CD4-positive, alpha-beta memory T cell (primary cell): ENCODE measurements at regions not wholly inside any gene's neighbourhood (a gene's known extent, or its start where the extent isn't known, plus 50 kb on each side); places are given as distances from the start of the nearest gene placed in this dataset.

Experiments
- CTCF ChIA-PET: fragments of 350-600 bp; sonication (Branson Sonifier 250); formaldehyde crosslinking; loops from one replicate; lab custom pipeline; 2021; ENCODE audit warnings: inconsistent platforms; ENCODE audit not compliant: partially characterized antibody; lab: Charles Lee
- POLR2A ChIA-PET: fragments of 350-600 bp; sonication (Branson Sonifier 250); formaldehyde crosslinking; loops from one replicate; lab custom pipeline; 2021; ENCODE audit not compliant: partially characterized antibody; lab: Charles Lee
- DNase-seq, 5 donors: peaks; one replicate each; pipeline versions ENCODE4 v3.0.0 to v3.0.0-alpha.2; 2020 to 2022; ENCODE audit warnings: mixed read lengths in 1 of 5
- H3K27ac ChIP-seq: one replicate; pipeline ENCODE4 v1.7.0; 2013; ENCODE audit warnings: low read depth, low read length
- H3K27me3 ChIP-seq: 2 replicates; pipeline ENCODE4 v1.7.0; 2013; ENCODE audit warnings: mild to moderate bottlenecking, low read length, moderate library complexity; ENCODE audit not compliant: insufficient read depth
- H3K36me3 ChIP-seq: 2 replicates; pipeline ENCODE4 v1.7.0; 2013; ENCODE audit warnings: mild to moderate bottlenecking, low read length, moderate library complexity; ENCODE audit not compliant: insufficient read depth
- H3K4me1 ChIP-seq: 2 replicates; pipeline ENCODE4 v1.7.0; 2013; ENCODE audit warnings: mild to moderate bottlenecking, low read length, moderate library complexity; ENCODE audit not compliant: insufficient read depth
- H3K4me3 ChIP-seq, 2 donors: one replicate each; pipeline ENCODE4 v1.7.0; 2013; ENCODE audit warnings: low read length in 2 of 2, mild to moderate bottlenecking in 1 of 2
- H3K9me3 ChIP-seq, 2 donors: one replicate each; pipeline ENCODE4 v1.7.0; 2013; ENCODE audit warnings: low read length in 2 of 2, control low read depth in 1 of 2; ENCODE audit not compliant: control insufficient read depth in 1 of 2
- H3K27ac Mint-ChIP-seq, 7 donors: one replicate each; pipeline ENCODE4 v1.8.0; 2020 to 2021; ENCODE audit warnings: mixed read lengths in 7 of 7, mild to moderate bottlenecking in 6 of 7, inconsistent platforms in 3 of 7, moderate library complexity in 3 of 7
- H3K27me3 Mint-ChIP-seq, 2 donors: one replicate each; pipeline ENCODE4 v1.8.0; 2020 to 2021; ENCODE audit warnings: mixed read lengths in 2 of 2
- H3K36me3 Mint-ChIP-seq, 2 donors: one replicate each; pipeline ENCODE4 v1.8.0; 2020 to 2021; ENCODE audit warnings: mixed read lengths in 2 of 2, inconsistent platforms in 1 of 2, mild to moderate bottlenecking in 1 of 2
- H3K4me1 Mint-ChIP-seq, 4 donors: one replicate each; pipeline ENCODE4 v1.8.0; 2020 to 2021; ENCODE audit warnings: mixed read lengths in 4 of 4, mild to moderate bottlenecking in 1 of 4
- H3K4me3 Mint-ChIP-seq, 8 donors: one replicate each; pipeline ENCODE4 v1.8.0; 2020 to 2021; ENCODE audit warnings: mixed read lengths in 8 of 8, mild to moderate bottlenecking in 7 of 8, moderate library complexity in 6 of 8, inconsistent platforms in 3 of 8
- H3K9me3 Mint-ChIP-seq, 8 donors: one replicate each; pipeline ENCODE4 v1.8.0; 2020 to 2021; ENCODE audit warnings: mixed read lengths in 8 of 8, mild to moderate bottlenecking in 5 of 8, inconsistent platforms in 3 of 8, moderate library complexity in 1 of 8
- intact Hi-C: fragments of 100-400 bp; cut with micrococcal nuclease; formaldehyde crosslinking; loops from one replicate; pipeline ENCODE4 v1.15.1; 2023

DNA sequence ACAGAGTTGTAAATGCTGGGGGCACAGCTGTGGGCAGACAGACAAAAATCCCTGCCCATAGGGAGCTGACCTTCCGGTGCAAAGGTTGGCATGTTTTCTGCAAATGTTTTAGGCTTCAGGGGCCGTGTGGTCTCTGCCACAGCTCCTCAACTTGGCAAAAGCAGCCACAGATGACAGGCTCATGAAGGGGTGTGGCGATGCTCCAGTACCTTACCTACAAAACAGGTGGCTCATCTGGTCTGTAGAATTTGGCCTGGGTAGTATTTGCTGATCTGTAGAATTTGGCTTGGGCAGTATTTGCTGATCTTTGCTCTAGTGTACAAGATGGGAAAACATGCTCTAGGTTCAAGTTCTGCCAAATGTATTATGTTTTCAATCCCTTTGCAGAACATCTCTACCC is 283.9 kb downstream of the GADD45G start:
- H3K27me3 Mint-ChIP-seq: no peaks in the 10 kb centered on the region
- peak overlapping the region in 1 of 7 donors; percentile 9 for H3K27ac Mint-ChIP-seq
- no peaks in the 10 kb centered on the region for H3K9me3 ChIP-seq

DNA sequence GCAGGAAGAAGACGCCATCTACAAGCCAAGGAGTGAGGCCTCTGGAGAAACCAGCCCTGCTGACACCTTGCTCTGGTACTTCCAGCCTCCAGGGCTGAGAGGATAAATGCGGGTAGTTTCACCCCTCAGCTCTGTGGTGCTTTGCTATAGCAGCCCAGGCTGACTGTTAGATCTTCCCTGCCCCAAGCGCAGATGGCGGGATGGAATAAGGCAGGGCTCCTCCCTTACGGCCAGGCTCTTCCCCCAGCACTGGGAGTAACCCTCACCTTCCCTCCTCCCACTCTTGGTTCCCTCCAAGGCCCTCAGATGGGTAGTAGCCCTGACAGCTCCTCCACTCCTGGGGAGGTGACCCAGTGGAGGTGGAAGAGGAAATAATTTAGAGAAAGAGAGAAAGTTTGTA is 285.1 kb downstream of the GADD45G start:
- intact Hi-C loops: no loop called here
- Mint-ChIP-seq H3K4me1 (no peaks in the 10 kb centered on the region), H3K9me3 (no peaks in the 10 kb centered on the region), H3K4me3 (no peak overlapping the region), H3K27ac (no peak overlapping the region), H3K27me3 (no peaks in the 10 kb centered on the region), H3K36me3 (no peaks in the 10 kb centered on the region)
- DNase-seq: no peak
- no peak overlapping the region for H3K27ac ChIP-seq
- CTCF ChIA-PET: interaction anchor here (1.9 kb wide), 1 partner anchor 287 kb away, joined by 5 read pairs; no protein-coding TSS in a partner anchor
- no peaks in the 10 kb centered on the region for H3K27me3 ChIP-seq
- no peak overlapping the region for H3K4me3 ChIP-seq
- no peaks in the 10 kb centered on the region for H3K4me1 ChIP-seq
- no peaks in the 10 kb centered on the region for H3K36me3 ChIP-seq
- POLR2A ChIA-PET: no interaction called here
- H3K9me3 ChIP-seq: no peaks in the 10 kb centered on the region

More for the DNA sequence above, 283.9 kb downstream of the GADD45G start:
- Histone ChIP-seq H3K36me3 (no peaks in the 10 kb centered on the region), H3K27ac (no peak overlapping the region), H3K4me3 (no peak overlapping the region), H3K27me3 (no peaks in the 10 kb centered on the region), H3K4me1 (no peaks in the 10 kb centered on the region)
- CTCF ChIA-PET: no interaction called here
- Mint-ChIP-seq H3K36me3 (no peaks in the 10 kb centered on the region), H3K4me1 (no peaks in the 10 kb centered on the region), H3K9me3 (no peaks in the 10 kb centered on the region), H3K4me3 (no peak overlapping the region)
- DNase-seq: no peak
- POLR2A ChIA-PET: no interaction called here
- intact Hi-C loops: no loop called here

DNA sequence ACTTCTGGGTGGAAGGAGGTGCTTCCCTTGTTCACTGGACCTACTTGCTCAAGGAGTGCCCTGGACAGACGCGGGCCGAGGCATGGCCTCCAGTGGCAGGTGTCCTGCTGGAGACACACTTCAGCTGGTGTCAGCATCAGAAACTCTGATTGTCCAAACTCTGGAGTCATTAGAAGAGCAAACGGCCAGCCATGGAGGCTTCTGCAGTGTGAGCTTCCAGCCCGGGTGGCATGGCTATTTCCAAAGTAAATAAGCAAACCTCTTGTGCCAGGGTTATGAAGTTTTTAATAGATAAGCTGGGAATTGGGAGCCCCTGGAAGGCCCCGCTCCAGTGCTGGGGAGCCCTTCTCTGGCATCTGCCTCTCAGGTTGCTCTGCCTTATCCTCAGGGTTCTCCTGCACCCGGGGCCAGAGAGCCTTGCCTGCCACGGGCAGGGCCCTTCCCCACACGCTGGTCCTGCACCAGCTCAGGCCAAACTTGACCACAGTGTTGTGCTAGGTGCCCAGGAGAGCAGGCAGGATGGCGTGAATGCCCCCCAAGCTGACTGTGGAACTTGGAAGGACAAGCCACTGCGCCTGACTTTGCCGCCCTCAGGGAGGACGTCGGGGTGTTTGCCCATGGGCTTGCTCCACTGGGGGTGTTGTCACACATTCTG is 285.6 kb downstream of the GADD45G start:
- no peak for DNase-seq
- Histone ChIP-seq H3K27ac (no peak overlapping the region), H3K9me3 (no peaks in the 10 kb centered on the region), H3K4me1 (no peaks in the 10 kb centered on the region), H3K36me3 (no peaks in the 10 kb centered on the region), H3K4me3 (no peak overlapping the region), H3K27me3 (no peaks in the 10 kb centered on the region)
- Mint-ChIP-seq H3K4me1 (no peaks in the 10 kb centered on the region), H3K9me3 (no peaks in the 10 kb centered on the region), H3K4me3 (no peak overlapping the region), H3K27ac (no peak overlapping the region), H3K36me3 (no peaks in the 10 kb centered on the region), H3K27me3 (no peaks in the 10 kb centered on the region)
- intact Hi-C loops: no loop called here
- POLR2A ChIA-PET: no interaction called here
- CTCF ChIA-PET: interaction anchor here (1.9 kb wide), 1 partner anchor 288 kb away, joined by 5 read pairs; no protein-coding TSS in a partner anchor

DNA sequence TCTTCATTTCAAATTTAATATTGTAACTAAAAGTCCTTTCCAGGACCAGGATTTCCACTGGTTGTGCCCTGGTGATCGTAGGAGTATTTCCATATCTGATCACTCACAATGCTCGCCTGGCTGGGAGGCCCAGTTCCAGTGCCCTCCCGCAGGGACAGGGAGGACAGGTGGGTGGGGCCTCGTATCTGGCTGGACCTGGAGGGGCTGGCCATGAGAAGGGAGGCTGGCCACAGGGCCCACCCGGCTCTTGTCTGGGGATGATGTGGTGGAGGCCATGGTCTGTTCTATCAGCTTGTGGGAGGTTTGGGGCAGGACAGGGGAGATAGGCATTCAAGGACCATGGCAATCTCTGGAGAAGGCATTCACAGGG is 286.4 kb downstream of the GADD45G start:
- Histone ChIP-seq H3K9me3 (no peaks in the 10 kb centered on the region), H3K4me3 (no peak overlapping the region), H3K27ac (no peak overlapping the region), H3K36me3 (no peaks in the 10 kb centered on the region), H3K27me3 (no peaks in the 10 kb centered on the region), H3K4me1 (no peaks in the 10 kb centered on the region)
- Mint-ChIP-seq H3K27ac (no peak overlapping the region), H3K9me3 (no peaks in the 10 kb centered on the region), H3K4me1 (no peaks in the 10 kb centered on the region), H3K36me3 (no peaks in the 10 kb centered on the region), H3K27me3 (no peaks in the 10 kb centered on the region), H3K4me3 (no peak overlapping the region)
- DNase-seq: no peak
- ChIA-PET POLR2A (no interaction called here), CTCF (no interaction called here)
- intact Hi-C loops: no loop called here

DNA sequence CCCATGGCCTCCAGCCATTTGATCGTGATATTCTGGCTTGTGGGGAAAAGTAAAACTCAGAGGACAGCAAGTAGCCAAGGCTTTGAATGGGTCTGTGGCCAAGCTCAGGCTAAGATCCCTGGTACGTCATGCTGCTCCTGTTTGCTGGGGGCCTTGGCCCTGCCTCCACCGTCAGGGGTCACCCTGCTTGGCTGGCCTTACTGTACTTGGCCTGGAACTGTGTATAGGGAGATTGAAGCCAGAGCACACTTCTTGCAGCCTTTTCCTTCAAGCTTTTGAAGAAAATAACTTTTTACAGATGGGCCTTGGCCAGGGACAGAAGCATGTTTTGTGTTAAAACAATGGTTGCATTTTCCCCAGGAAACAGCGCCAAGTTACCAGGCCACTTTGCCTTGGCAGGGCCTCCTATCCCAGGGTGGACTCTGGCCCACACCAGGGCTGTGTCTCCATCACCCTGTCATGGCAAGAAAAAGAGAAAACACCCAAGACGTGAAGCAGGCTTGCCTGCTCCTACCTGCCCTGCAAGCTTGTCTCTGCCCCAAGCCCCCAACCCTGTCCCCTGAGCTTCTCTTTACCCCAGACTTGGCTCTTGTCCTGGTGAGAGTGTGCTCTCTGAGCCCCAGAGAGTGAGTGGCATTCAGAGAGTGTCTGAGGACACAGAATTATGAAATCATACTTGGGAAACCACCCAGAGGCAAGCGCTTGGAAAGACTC is 286.9 kb downstream of the GADD45G start:
- Histone ChIP-seq H3K27me3 (peaks cover 3% of the 10 kb centered on the region), H3K36me3 (no peaks in the 10 kb centered on the region), H3K9me3 (no peaks in the 10 kb centered on the region), H3K4me3 (no peak overlapping the region), H3K4me1 (no peaks in the 10 kb centered on the region), H3K27ac (no peak overlapping the region)
- Mint-ChIP-seq H3K4me3 (no peak overlapping the region), H3K4me1 (no peaks in the 10 kb centered on the region), H3K36me3 (no peaks in the 10 kb centered on the region), H3K27ac (no peak overlapping the region), H3K9me3 (no peaks in the 10 kb centered on the region), H3K27me3 (no peaks in the 10 kb centered on the region)
- POLR2A ChIA-PET: no interaction called here
- DNase-seq: no peak
- CTCF ChIA-PET: no interaction called here
- intact Hi-C loops: no loop called here

DNA sequence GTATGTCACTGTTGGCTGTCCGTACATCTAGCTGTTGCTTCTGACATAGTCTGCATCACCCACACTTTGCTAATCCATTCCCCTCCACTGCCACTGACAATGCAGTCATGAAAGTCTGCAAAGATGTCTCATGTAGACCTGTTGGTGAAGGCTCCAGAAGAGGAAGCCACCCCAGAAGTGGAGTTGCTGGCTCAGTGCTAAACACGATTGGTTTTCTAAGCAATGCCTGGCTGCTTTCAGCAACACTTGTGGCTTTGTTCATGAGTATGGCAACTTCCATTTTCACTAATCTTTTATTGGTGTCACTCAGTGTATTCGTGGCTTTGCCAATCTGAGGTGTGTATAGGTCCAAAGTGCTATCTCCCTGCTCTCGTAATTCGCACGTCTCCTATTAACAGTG is 288.1 kb downstream of the GADD45G start:
- H3K9me3 ChIP-seq: no peaks in the 10 kb centered on the region
- H3K4me1 Mint-ChIP-seq: no peaks in the 10 kb centered on the region
- H3K27me3 ChIP-seq: peaks cover 3% of the 10 kb centered on the region
- H3K4me1 ChIP-seq: no peaks in the 10 kb centered on the region
- no peak overlapping the region for H3K27ac Mint-ChIP-seq
- CTCF ChIA-PET: no interaction called here
- POLR2A ChIA-PET: no interaction called here
- H3K36me3 Mint-ChIP-seq: no peaks in the 10 kb centered on the region
- H3K4me3 ChIP-seq: no peak overlapping the region
- H3K27ac ChIP-seq: no peak overlapping the region
- no peaks in the 10 kb centered on the region for H3K9me3 Mint-ChIP-seq
- no peak overlapping the region for H3K4me3 Mint-ChIP-seq
- no peaks in the 10 kb centered on the region for H3K36me3 ChIP-seq
- H3K27me3 Mint-ChIP-seq: peaks cover 0 to 1% of the 10 kb centered on the region in 2 donors
- no peak for DNase-seq
- intact Hi-C loops: no loop called here

DNA sequence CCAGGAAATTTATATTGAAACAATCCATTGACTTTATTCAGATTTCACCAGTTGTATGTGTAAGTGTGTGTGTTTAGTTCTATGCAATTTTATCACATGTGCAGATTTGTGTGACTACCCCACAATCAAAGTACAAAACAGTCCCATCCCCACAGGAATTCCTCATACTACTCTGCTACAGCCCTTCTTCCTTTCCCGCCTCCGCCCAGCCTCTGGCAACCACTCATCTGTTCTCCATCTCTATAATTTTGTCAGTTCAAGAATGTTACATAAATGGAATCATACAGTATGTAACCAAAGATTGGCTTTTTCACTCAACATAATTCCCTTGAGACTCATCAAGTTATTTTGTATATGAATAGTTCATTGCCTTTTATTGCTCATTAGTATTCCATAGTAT is 289.1 kb downstream of the GADD45G start:
- ChIA-PET POLR2A (no interaction called here), CTCF (no interaction called here)
- H3K4me1 Mint-ChIP-seq: no peaks in the 10 kb centered on the region
- intact Hi-C loops: no loop called here
- H3K9me3 Mint-ChIP-seq: no peaks in the 10 kb centered on the region
- Histone ChIP-seq H3K4me1 (no peaks in the 10 kb centered on the region), H3K4me3 (no peak overlapping the region), H3K36me3 (no peaks in the 10 kb centered on the region), H3K9me3 (no peaks in the 10 kb centered on the region), H3K27me3 (peaks cover 3% of the 10 kb centered on the region), H3K27ac (no peak overlapping the region)
- DNase-seq: no peak
- H3K4me3 Mint-ChIP-seq: no peak overlapping the region
- H3K27me3 Mint-ChIP-seq: peaks cover 0 to 1% of the 10 kb centered on the region in 2 donors
- H3K36me3 Mint-ChIP-seq: no peaks in the 10 kb centered on the region
- H3K27ac Mint-ChIP-seq: no peak overlapping the region
